K562 (cell line): ENCODE measurements at regions not wholly inside any gene's neighbourhood (a gene's known extent, or its start where the extent isn't known, plus 50 kb on each side); places are given as distances from the start of the nearest gene placed in this dataset.

Experiments
- ATAC-seq: fragments of 200-7000 bp; cut with Tn5 transposase; 3 replicates; pipeline ENCODE4 v1.9.1; 2020; ENCODE audit warnings: moderate library complexity
- BruUV-seq: library from RNA; stranded (reverse); fragments of 400-500 nt; replicated peaks from 2 replicates; lab custom pipeline; 2021; lab: Mats Ljungman, UMichigan
- CTCF ChIA-PET: fragments of 300-600 bp; formaldehyde crosslinking; extraction: SDS; loops from one replicate; lab custom pipeline; 2021; ENCODE audit warnings: low intra/inter-chr PET ratio; lab: Yijun Ruan, JAX
- POLR2A ChIA-PET: fragments of 300-600, 350-650 bp; sonication (Branson Sonifier 250); formaldehyde crosslinking; extraction: SDS; loops from one replicate; lab custom pipeline; 2021; ENCODE audit warnings: antibody characterized with exemption, inconsistent platforms; lab: Yijun Ruan, JAX
- DNase-seq, 4 experiments: peaks; one replicate each; pipeline versions ENCODE4 v3.0.0 to v3.0.0-alpha.2; 2011 to 2018; ENCODE audit warnings: low spot score in 3 of 4, mixed read lengths in 3 of 4; ENCODE audit errors: extremely low read depth in 1 of 4
- FAIRE-seq: peaks from 2 replicates; lab custom pipeline; 2011; peaks lifted over from hg19 to GRCh38; lab: Jason Lieb, UNC
- H2AFZ ChIP-seq: 2 replicates; pipeline ENCODE4 v1.6.0; 2011; ENCODE audit warnings: low read depth, low read length, control low read depth, inconsistent platforms
- H3K27ac ChIP-seq: fragments of 200-600 bp; 3 replicates; pipeline ENCODE4 v1.8.0; 2011; ENCODE audit warnings: low read depth, mild to moderate bottlenecking, control low read depth, inconsistent platforms, low read length, moderate library complexity, mixed read lengths; ENCODE audit errors: extremely low read depth
- H3K27me3 ChIP-seq, 2 experiments: fragments of 300-600 bp in 1 of 2; 2 replicates in 1 of 2; 3 replicates in 1 of 2; pipeline versions ENCODE4 v1.6.0 to v1.8.0; 2011; ENCODE audit warnings: inconsistent platforms in 2 of 2, low read length in 2 of 2, mild to moderate bottlenecking in 1 of 2, mixed read lengths in 1 of 2, moderate library complexity in 1 of 2; ENCODE audit not compliant: control insufficient read depth in 2 of 2, insufficient read depth in 2 of 2
- H3K36me3 ChIP-seq: fragments of 300-600 bp; 3 replicates; pipeline ENCODE4 v1.8.0; 2011; ENCODE audit warnings: mild to moderate bottlenecking, low read length, inconsistent platforms; ENCODE audit not compliant: control insufficient read depth, insufficient read depth
- H3K4me1 ChIP-seq, 2 experiments: fragments of 200-600 bp in 1 of 2; replicated peaks in 1 of 2; 2 replicates in 1 of 2; 3 replicates in 1 of 2; pipeline versions ENCODE4 v1.5.1 to v1.8.0; 2011; ENCODE audit warnings: inconsistent platforms in 2 of 2, low read length in 2 of 2, mild to moderate bottlenecking in 1 of 2, mixed read lengths in 1 of 2, moderate library complexity in 1 of 2; ENCODE audit not compliant: control insufficient read depth in 2 of 2, insufficient read depth in 2 of 2
- H3K4me2 ChIP-seq: 2 replicates; pipeline ENCODE4 v1.6.1; 2011; ENCODE audit warnings: low read length, control low read depth, inconsistent platforms, mixed read lengths; ENCODE audit not compliant: insufficient read depth
- H3K4me3 ChIP-seq: fragments of 200-600 bp; sonication (generic), shearing (Covaris generic); 2 replicates; pipeline ENCODE4 v1.5.1; 2016; ENCODE audit warnings: control low read depth, inconsistent platforms
- H3K79me2 ChIP-seq: fragments of 200-600 bp; 3 replicates; pipeline ENCODE4 v1.8.0; 2011; ENCODE audit warnings: low read length, inconsistent platforms; ENCODE audit not compliant: control insufficient read depth, insufficient read depth
- H3K9ac ChIP-seq, 2 experiments: 2 replicates each; pipeline versions ENCODE4 v1.6.0 to v1.6.1; 2011; ENCODE audit warnings: low read depth in 2 of 2, low read length in 2 of 2, control low read depth in 1 of 2, inconsistent platforms in 1 of 2, mild to moderate bottlenecking in 1 of 2, mixed read lengths in 1 of 2; ENCODE audit not compliant: insufficient read depth in 1 of 2
- H3K9me1 ChIP-seq: one replicate; pipeline ENCODE4 v1.6.0; 2011; ENCODE audit warnings: inconsistent platforms, mild to moderate bottlenecking, low read length, moderate library complexity; ENCODE audit not compliant: control insufficient read depth, insufficient read depth
- H3K9me3 ChIP-seq: replicated peaks from 2 replicates; pipeline ENCODE4 v1.5.1; 2011; ENCODE audit warnings: low read depth, low read length, inconsistent platforms; ENCODE audit not compliant: control insufficient read depth, insufficient read depth
- H4K20me1 ChIP-seq: replicated peaks from 2 replicates; pipeline ENCODE4 v1.6.1; 2011; ENCODE audit warnings: low read length, inconsistent platforms, mixed read lengths; ENCODE audit not compliant: control insufficient read depth, insufficient read depth
- CSDE1 ChIP-seq, 2 experiments: fragments of 450-650 bp; IDR thresholded peaks; 2 replicates each; pipeline ENCODE4 v1.6.1; 2016; ENCODE audit warnings: mild to moderate bottlenecking in 1 of 2
- GABPA ChIP-seq: fragments of 200-800 bp; sonication (Bioruptor generic); conservative IDR thresholded peaks from 2 replicates; pipeline ENCODE4 v1.6.1; 2016; ENCODE audit warnings: low read depth, missing genetic modification characterization, missing compliant biosample characterization
- HMG20A ChIP-seq: fragments of 450-650 bp; formaldehyde crosslinking; conservative IDR thresholded peaks from 2 replicates; pipeline ENCODE4 v1.4.0; 2020; ENCODE audit warnings: mild to moderate bottlenecking, mixed read lengths
- NFYB ChIP-seq: IDR thresholded peaks from 2 replicates; pipeline ENCODE4 v1.6.1; 2011; ENCODE audit warnings: mild to moderate bottlenecking, moderate library complexity; ENCODE audit not compliant: insufficient read length; ENCODE audit errors: extremely low read depth
- U2AF1 ChIP-seq: fragments of 200-400 bp; formaldehyde crosslinking; optimal IDR thresholded peaks from 2 replicates; pipeline ENCODE3; 2017; ENCODE audit warnings: mild to moderate bottlenecking, low read depth, low read length, moderate library complexity
- WGBS: fragments of 100-300 bp; shearing (Covaris generic); methylation state at CpG from one replicate; pipeline ENCODE4 v1.1.6; 2016; ENCODE audit warnings: low coverage, mixed read lengths; ENCODE audit not compliant: insufficient coverage; ENCODE audit errors: missing lambda C conversion rate; 5-methylcytosine and 5-hydroxymethylcytosine counted together
- in situ Hi-C: fragments of 300-500 bp; cut with MboI; formaldehyde crosslinking; loops from 4 replicates; pipeline ENCODE4 v1.15.0; 2018; ENCODE audit warnings: inconsistent platforms, mixed read lengths
- intact Hi-C: fragments of 100-400 bp; cut with micrococcal nuclease; formaldehyde crosslinking; loops from 2 replicates; pipeline ENCODE4 v1.14.2; 2022
- TF ChIP-seq, protein P1 (sequence below), 2 experiments: fragments of 450-650 bp; IDR thresholded peaks; 2 replicates each; pipeline ENCODE4 v1.6.1; 2016; ENCODE audit warnings: mild to moderate bottlenecking in 2 of 2, borderline replicate concordance in 1 of 2, low read depth in 1 of 2, moderate library complexity in 1 of 2
- TF ChIP-seq, protein P2 (sequence below): fragments of 200-400 bp; formaldehyde crosslinking; IDR thresholded peaks from 2 replicates; pipeline ENCODE4 v1.6.1; 2017; ENCODE audit warnings: mild to moderate bottlenecking, low read depth, low read length, moderate library complexity
- TF ChIP-seq, protein P3 (sequence below), 3 experiments: IDR thresholded peaks in 2 of 3; conservative IDR thresholded peaks in 1 of 3; 2 replicates each; pipeline ENCODE4 v1.5.1; 2011 to 2012; ENCODE audit warnings: low read length in 3 of 3, mild to moderate bottlenecking in 3 of 3, control low read depth in 2 of 3, improper control_type of control experiment in 1 of 3, inconsistent platforms in 1 of 3, low read depth in 1 of 3, mixed read lengths in 1 of 3, moderate library complexity in 1 of 3; ENCODE audit not compliant: insufficient read depth in 2 of 3

DNA sequence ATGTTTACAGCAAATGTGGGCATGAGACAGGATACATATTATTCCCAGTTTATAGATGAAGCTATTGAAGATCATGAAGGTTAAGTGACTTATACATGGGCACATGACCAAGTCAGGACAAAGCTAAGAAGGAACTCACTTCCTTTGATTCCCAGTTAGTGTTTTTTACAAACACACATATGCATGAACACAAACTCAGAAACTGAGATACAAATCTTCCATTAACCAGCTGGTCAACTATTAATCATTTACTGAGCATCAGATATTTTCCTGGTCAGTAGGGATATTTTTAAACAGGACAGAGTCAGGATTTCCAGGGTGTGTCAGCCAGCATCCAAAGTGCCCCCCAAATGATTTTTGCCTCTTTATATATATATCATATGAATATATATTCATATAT, 222.2 kb downstream of the OGFRL1 start (continued):
- TF ChIP-seq, protein P1, sequence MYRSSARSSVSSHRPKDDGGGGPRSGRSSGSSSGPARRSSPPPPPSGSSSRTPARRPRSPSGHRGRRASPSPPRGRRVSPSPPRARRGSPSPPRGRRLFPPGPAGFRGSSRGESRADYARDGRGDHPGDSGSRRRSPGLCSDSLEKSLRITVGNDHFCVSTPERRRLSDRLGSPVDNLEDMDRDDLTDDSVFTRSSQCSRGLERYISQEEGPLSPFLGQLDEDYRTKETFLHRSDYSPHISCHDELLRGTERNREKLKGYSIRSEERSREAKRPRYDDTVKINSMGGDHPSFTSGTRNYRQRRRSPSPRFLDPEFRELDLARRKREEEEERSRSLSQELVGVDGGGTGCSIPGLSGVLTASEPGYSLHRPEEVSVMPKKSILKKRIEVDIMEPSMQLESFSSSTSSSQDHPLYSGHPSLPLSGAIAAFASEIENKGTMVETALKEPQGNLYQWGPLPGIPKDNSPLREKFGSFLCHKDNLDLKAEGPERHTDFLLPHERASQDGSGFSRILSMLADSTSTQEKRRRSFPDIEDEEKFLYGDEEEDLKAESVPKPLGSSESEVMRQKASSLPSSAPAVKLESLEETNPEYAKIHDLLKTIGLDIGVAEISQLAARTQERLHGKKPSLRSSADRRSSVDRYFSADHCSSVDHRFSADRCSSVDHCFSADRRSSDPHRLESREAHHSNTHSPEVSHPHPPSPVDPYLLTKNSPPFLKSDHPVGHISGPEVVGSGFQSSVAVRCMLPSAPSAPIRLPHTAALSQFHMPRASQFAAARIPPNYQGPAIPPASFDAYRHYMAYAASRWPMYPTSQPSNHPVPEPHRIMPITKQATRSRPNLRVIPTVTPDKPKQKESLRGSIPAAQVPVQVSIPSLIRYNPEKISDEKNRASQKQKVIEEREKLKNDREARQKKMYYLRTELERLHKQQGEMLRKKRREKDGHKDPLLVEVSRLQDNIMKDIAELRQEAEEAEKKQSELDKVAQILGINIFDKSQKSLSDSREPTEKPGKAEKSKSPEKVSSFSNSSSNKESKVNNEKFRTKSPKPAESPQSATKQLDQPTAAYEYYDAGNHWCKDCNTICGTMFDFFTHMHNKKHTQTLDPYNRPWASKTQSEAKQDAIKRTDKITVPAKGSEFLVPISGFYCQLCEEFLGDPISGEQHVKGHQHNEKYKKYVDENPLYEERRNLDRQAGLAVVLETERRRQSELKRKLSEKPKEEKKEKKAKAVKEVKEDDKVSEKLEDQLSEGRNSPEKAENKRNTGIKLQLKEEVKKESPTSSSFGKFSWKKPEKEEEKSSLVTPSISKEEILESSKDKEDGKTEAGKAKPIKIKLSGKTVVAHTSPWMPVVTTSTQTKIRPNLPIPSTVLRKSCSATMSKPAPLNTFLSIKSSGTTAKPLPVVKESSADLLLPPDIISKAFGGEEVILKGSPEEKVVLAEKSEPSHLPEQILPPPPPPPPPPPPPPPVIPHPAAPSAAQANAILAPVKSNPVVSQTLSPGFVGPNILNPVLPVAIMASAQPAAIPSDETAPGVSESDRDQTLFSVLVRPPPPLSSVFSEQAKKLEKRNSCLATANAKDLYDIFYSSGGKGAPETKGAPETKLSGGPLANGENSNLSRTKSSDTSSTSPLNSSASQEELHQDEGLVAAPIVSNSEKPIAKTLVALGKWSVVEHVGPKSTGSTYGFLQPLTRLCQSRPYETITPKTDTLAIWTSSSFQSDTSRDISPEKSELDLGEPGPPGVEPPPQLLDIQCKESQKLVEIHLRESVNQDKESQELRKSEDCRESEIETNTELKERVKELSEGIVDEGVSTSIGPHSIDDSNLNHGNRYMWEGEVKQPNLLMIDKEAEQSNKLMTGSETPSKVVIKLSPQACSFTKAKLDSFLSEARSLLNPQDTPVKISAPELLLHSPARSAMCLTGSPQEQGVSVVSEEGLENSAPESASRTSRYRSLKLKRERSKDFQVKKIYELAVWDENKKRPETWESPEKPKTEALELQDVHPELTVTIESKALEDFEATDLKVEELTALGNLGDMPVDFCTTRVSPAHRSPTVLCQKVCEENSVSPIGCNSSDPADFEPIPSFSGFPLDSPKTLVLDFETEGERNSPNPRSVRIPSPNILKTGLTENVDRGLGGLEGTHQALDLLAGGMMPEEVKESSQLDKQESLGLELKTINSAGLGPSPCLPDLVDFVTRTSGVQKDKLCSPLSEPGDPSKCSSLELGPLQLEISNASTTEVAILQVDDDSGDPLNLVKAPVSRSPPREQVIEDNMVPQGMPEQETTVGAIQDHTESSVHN (IDR thresholded peaks at IDR 0.05; ENCODE audit: borderline replicate concordance in 1 of 2, low read depth in 1 of 2), result no peak

DNA sequence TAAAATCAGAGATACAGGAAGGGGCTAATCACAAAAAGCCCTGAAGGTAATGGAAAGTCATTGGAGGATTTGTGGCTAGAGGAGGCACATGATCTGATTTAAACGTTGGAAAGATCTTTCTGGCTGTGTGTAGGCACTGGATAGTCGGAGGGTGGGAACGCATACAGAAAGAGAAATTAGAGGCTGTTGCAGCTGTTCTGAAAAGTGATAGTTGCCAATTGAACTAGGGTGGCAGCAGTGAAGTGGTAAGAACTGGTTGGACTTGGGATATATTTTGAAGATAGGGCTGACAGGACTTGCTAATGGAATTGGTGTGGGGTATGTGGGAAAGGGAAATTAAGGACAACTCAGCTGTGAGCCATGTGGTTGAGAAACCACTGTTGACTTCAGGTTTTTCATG, 223.6 kb downstream of the OGFRL1 start:
- Histone ChIP-seq H3K36me3 (no peaks in the 10 kb centered on the region), H2AFZ (no peak overlapping the region), H3K4me1 (no peaks in the 10 kb centered on the region), H3K9me1 (no peaks in the 10 kb centered on the region), H3K4me3 (no peak overlapping the region), H3K9ac (no peak overlapping the region), H3K27ac (no peak overlapping the region), H4K20me1 (no peaks in the 10 kb centered on the region), H3K27me3 (no peaks in the 10 kb centered on the region), H3K4me2 (no peak overlapping the region), H3K9me3 (no peaks in the 10 kb centered on the region), H3K79me2 (no peaks in the 10 kb centered on the region)
- DNase-seq (no peak), ATAC-seq (no peak), FAIRE-seq (no peak)
- BruUV-seq, result no TSS peak
- in situ Hi-C loops (no loop called here), intact Hi-C loops (no loop called here)
- WGBS, result 0% methylated on average over 3 of the region's 3 CpGs
- ChIA-PET CTCF (no interaction called here), POLR2A (no interaction called here)
- TF ChIP-seq NFYB (no peak), U2AF1 (no peak), HMG20A (CRISPR knock-in tag) (no peak), CSDE1 (IDR thresholded peaks at IDR 0.05) (no peak), GABPA (tag) (no peak)
- TF ChIP-seq, protein P2, sequence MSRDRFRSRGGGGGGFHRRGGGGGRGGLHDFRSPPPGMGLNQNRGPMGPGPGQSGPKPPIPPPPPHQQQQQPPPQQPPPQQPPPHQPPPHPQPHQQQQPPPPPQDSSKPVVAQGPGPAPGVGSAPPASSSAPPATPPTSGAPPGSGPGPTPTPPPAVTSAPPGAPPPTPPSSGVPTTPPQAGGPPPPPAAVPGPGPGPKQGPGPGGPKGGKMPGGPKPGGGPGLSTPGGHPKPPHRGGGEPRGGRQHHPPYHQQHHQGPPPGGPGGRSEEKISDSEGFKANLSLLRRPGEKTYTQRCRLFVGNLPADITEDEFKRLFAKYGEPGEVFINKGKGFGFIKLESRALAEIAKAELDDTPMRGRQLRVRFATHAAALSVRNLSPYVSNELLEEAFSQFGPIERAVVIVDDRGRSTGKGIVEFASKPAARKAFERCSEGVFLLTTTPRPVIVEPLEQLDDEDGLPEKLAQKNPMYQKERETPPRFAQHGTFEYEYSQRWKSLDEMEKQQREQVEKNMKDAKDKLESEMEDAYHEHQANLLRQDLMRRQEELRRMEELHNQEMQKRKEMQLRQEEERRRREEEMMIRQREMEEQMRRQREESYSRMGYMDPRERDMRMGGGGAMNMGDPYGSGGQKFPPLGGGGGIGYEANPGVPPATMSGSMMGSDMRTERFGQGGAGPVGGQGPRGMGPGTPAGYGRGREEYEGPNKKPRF, result no peak
- TF ChIP-seq, protein P3, sequence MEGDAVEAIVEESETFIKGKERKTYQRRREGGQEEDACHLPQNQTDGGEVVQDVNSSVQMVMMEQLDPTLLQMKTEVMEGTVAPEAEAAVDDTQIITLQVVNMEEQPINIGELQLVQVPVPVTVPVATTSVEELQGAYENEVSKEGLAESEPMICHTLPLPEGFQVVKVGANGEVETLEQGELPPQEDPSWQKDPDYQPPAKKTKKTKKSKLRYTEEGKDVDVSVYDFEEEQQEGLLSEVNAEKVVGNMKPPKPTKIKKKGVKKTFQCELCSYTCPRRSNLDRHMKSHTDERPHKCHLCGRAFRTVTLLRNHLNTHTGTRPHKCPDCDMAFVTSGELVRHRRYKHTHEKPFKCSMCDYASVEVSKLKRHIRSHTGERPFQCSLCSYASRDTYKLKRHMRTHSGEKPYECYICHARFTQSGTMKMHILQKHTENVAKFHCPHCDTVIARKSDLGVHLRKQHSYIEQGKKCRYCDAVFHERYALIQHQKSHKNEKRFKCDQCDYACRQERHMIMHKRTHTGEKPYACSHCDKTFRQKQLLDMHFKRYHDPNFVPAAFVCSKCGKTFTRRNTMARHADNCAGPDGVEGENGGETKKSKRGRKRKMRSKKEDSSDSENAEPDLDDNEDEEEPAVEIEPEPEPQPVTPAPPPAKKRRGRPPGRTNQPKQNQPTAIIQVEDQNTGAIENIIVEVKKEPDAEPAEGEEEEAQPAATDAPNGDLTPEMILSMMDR (IDR thresholded peaks at IDR 0.05 in 2 of 3, conservative IDR thresholded peaks at IDR 0.05 in 1 of 3; ENCODE audit: insufficient read depth in 2 of 3, low read depth in 1 of 3, low read length in 3 of 3), result no peak
